ENCODE measurements at regions not wholly inside any gene's neighbourhood (a gene's known extent, or its start where the extent isn't known, plus 50 kb on each side); places are given as distances from the start of the nearest gene placed in this dataset.

- Histone ChIP-seq H3K9me3 (no peaks in the 10 kb centered on the region), H3K4me3 (no peak overlapping the region), H3K36me3 (ENCODE audit: low read depth) (no peaks in the 10 kb centered on the region), H3K4me1 (ENCODE audit: low read depth) (no peaks in the 10 kb centered on the region)
- no peak for TF ChIP-seq CTCF (IDR thresholded peaks at IDR 0.05)
- intact Hi-C loops (cut with DNase I, micrococcal nuclease), result no loop called here
- ATAC-seq (no peak), DNase-seq (no peak)
These were observed 1379.8 kb upstream of the MIR17HG start for GRCh38 chr13:89967701-89968100.

GRCh38 chr13:89968470-89968869, 1379.0 kb upstream of the MIR17HG start:
- TF ChIP-seq CTCF (IDR thresholded peaks at IDR 0.05), result no peak
- intact Hi-C loops (cut with DNase I, micrococcal nuclease), result no loop called here
- H3K4me3 ChIP-seq, result no peak overlapping the region
- H3K36me3 ChIP-seq (ENCODE audit: low read depth), result no peaks in the 10 kb centered on the region
- DNase-seq (no peak), ATAC-seq (no peak)
- H3K4me1 ChIP-seq (ENCODE audit: low read depth), result no peaks in the 10 kb centered on the region
- H3K9me3 ChIP-seq, result no peaks in the 10 kb centered on the region

- Histone ChIP-seq H3K36me3 (ENCODE audit: low read depth) (no peaks in the 10 kb centered on the region), H3K4me1 (ENCODE audit: low read depth) (no peaks in the 10 kb centered on the region), H3K4me3 (no peak overlapping the region), H3K9me3 (no peaks in the 10 kb centered on the region)
- intact Hi-C loops (cut with DNase I, micrococcal nuclease), result no loop called here
- TF ChIP-seq CTCF (IDR thresholded peaks at IDR 0.05), result no peak
- no peak for ATAC-seq
- DNase-seq, result no peak
These were observed 1377.2 kb upstream of the MIR17HG start for GRCh38 chr13:89970353-89970709.

- no peaks in the 10 kb centered on the region for H3K36me3 ChIP-seq (ENCODE audit: low read depth)
- H3K4me3 ChIP-seq, result no peak overlapping the region
- DNase-seq, result no peak
- intact Hi-C loops (cut with DNase I, micrococcal nuclease), result no loop called here
- ATAC-seq, result no peak
- H3K4me1 ChIP-seq (ENCODE audit: low read depth), result no peaks in the 10 kb centered on the region
- no peak for TF ChIP-seq CTCF (IDR thresholded peaks at IDR 0.05)
- no peaks in the 10 kb centered on the region for H3K9me3 ChIP-seq
These were observed 1370.3 kb upstream of the MIR17HG start for GRCh38 chr13:89977203-89977602.

GRCh38 chr13:89980896-89981295, 1366.6 kb upstream of the MIR17HG start:
- Histone ChIP-seq H3K4me1 (ENCODE audit: low read depth) (no peaks in the 10 kb centered on the region), H3K36me3 (ENCODE audit: low read depth) (no peaks in the 10 kb centered on the region), H3K4me3 (no peak overlapping the region), H3K9me3 (no peaks in the 10 kb centered on the region)
- ATAC-seq (no peak), DNase-seq (no peak)
- TF ChIP-seq CTCF (IDR thresholded peaks at IDR 0.05), result no peak
- intact Hi-C loops (cut with DNase I, micrococcal nuclease), result no loop called here

GRCh38 chr13:89982407-89983095, 1364.9 kb upstream of the MIR17HG start:
- no peak overlapping the region for H3K4me3 ChIP-seq
- ATAC-seq, result no peak

More at GRCh38 chr13:89982407-89983095, 1364.9 kb upstream of the MIR17HG start:
- no peak for TF ChIP-seq CTCF (IDR thresholded peaks at IDR 0.05)
- no peak for DNase-seq
- intact Hi-C loops (cut with DNase I, micrococcal nuclease), result no loop called here
- Histone ChIP-seq H3K36me3 (ENCODE audit: low read depth) (no peaks in the 10 kb centered on the region), H3K4me1 (ENCODE audit: low read depth) (no peaks in the 10 kb centered on the region), H3K9me3 (no peaks in the 10 kb centered on the region)
